NB4 (cell line): ENCODE measurements at regions not wholly inside any gene's neighbourhood (a gene's known extent, or its start where the extent isn't known, plus 50 kb on each side); places are given as distances from the start of the nearest gene placed in this dataset.

Source experiments
- CTCF ChIP-seq: IDR thresholded peaks from one replicate; pipeline ENCODE4 v1.5.1; 2012; ENCODE audit warnings: low read depth, low read length
- POLR2A ChIP-seq: IDR thresholded peaks from 2 replicates; pipeline ENCODE4 v1.6.1; 2011; ENCODE audit warnings: mild to moderate bottlenecking; ENCODE audit not compliant: insufficient read length; ENCODE audit errors: extremely low read depth

GRCh38 chr6:10320291-10320690, 94.6 kb downstream of the TFAP2A start:
- no peak for TF ChIP-seq CTCF
- TF ChIP-seq POLR2A: no peak
